Stomach (tissue), 4 donors: ENCODE measurements at regions not wholly inside any gene's neighbourhood (a gene's known extent, or its start where the extent isn't known, plus 50 kb on each side); places are given as distances from the start of the nearest gene placed in this dataset.

ENCODE experiments used
- CTCF ChIP-seq, 7 experiments: fragments of 450-650 bp in 4 of 7; fragments of 200-600 bp in 3 of 7; sonication (generic) in 3 of 7; IDR thresholded peaks; one replicate each; pipeline ENCODE4 v1.5.1; 2016 to 2019; ENCODE audit warnings: antibody characterized with exemption in 7 of 7, control low read depth in 2 of 7, mild to moderate bottlenecking in 1 of 7
- EP300 ChIP-seq: sonication (generic); formaldehyde crosslinking; IDR thresholded peaks from one replicate; pipeline ENCODE4 v1.6.1; 2017; ENCODE audit warnings: antibody characterized with exemption
- POLR2A ChIP-seq, 4 donors: fragments of 450-650 bp; IDR thresholded peaks; one replicate each; pipeline ENCODE4 v1.6.1; 2016; ENCODE audit warnings: antibody characterized with exemption in 4 of 4, control low read depth in 2 of 4, mild to moderate bottlenecking in 1 of 4, moderate library complexity in 1 of 4
- POLR2AphosphoS5 ChIP-seq, 3 donors: sonication (generic); formaldehyde crosslinking; IDR thresholded peaks; one replicate each; pipeline ENCODE4 v1.6.1; 2016; ENCODE audit warnings: antibody characterized with exemption in 3 of 3

- TF ChIP-seq CTCF (IDR thresholded peaks at IDR 0.05): no peak
- no peak for TF ChIP-seq POLR2AphosphoS5 (IDR thresholded peaks at IDR 0.05)
- no peak for TF ChIP-seq POLR2A (IDR thresholded peaks at IDR 0.05)
- TF ChIP-seq EP300: no peak
Measured at GRCh38 chr3:145649368-145649887, 511.6 kb downstream of the PLOD2 start.
